ENCODE measurements at regions not wholly inside any gene's neighbourhood (a gene's known extent, or its start where the extent isn't known, plus 50 kb on each side); places are given as distances from the start of the nearest gene placed in this dataset.

- Histone ChIP-seq H3K36me3 (ENCODE audit: control insufficient read depth, insufficient read depth, low read length) (no peaks in the 10 kb centered on the region), H3K79me2 (ENCODE audit: control insufficient read depth, insufficient read depth, low read length) (no peaks in the 10 kb centered on the region), H4K20me1 (ENCODE audit: control insufficient read depth, extremely low read depth, insufficient read depth, low read length) (no peaks in the 10 kb centered on the region), H3K4me1 (ENCODE audit: control insufficient read depth, extremely low read depth, insufficient read depth, low read length) (no peaks in the 10 kb centered on the region), H3K27ac (ENCODE audit: insufficient read depth, low read length) (no peak overlapping the region), H3K9me3 (ENCODE audit: control insufficient read depth, insufficient read depth, low read depth, low read length) (no peaks in the 10 kb centered on the region), H3K4me3 (replicated peaks in 1 of 4; ENCODE audit: control extremely low read depth in 1 of 4, insufficient read depth in 1 of 4, low read depth in 3 of 4, low read length in 4 of 4) (no peak overlapping the region), H3K27me3 (ENCODE audit: control insufficient read depth, insufficient read depth, low read length) (no peaks in the 10 kb centered on the region), H2AFZ (ENCODE audit: low read length) (no peak overlapping the region), H3K9ac (ENCODE audit: insufficient read depth, low read length) (no peak overlapping the region), H3K4me2 (ENCODE audit: extremely low read depth, insufficient read depth, low read length) (no peak overlapping the region)
- DNase-seq (ENCODE audit: low read depth in 2 of 2) = peak in 1 of 2 donors; percentile 47
- TF ChIP-seq EZH2 (IDR thresholded peaks at IDR 0.05; ENCODE audit: low read length, missing control alignments) (no peak), CTCF (conservative IDR thresholded peaks at IDR 0.05 in 1 of 2, IDR thresholded peaks at IDR 0.05 in 1 of 2; ENCODE audit: low read depth in 1 of 2, low read length in 2 of 2) (peak; percentile 35 to 38)
These were observed 104.7 kb upstream of the KL start for GRCh38 chr13:32911506-32911905.

GRCh38 chr13:32914686-32915085 is 101.5 kb upstream of the KL start:
- TF ChIP-seq EZH2 (IDR thresholded peaks at IDR 0.05; ENCODE audit: low read length, missing control alignments) = no peak
- TF ChIP-seq CTCF (conservative IDR thresholded peaks at IDR 0.05 in 1 of 2, IDR thresholded peaks at IDR 0.05 in 1 of 2; ENCODE audit: low read depth in 1 of 2, low read length in 2 of 2) = no peak
- no peak for DNase-seq (ENCODE audit: low read depth in 2 of 2)
- Histone ChIP-seq H3K27me3 (ENCODE audit: control insufficient read depth, insufficient read depth, low read length) (no peaks in the 10 kb centered on the region), H3K4me1 (ENCODE audit: control insufficient read depth, extremely low read depth, insufficient read depth, low read length) (no peaks in the 10 kb centered on the region), H3K79me2 (ENCODE audit: control insufficient read depth, insufficient read depth, low read length) (no peaks in the 10 kb centered on the region), H3K27ac (ENCODE audit: insufficient read depth, low read length) (no peak overlapping the region), H3K9me3 (ENCODE audit: control insufficient read depth, insufficient read depth, low read depth, low read length) (no peaks in the 10 kb centered on the region), H3K4me3 (replicated peaks in 1 of 4; ENCODE audit: control extremely low read depth in 1 of 4, insufficient read depth in 1 of 4, low read depth in 3 of 4, low read length in 4 of 4) (no peak overlapping the region), H2AFZ (ENCODE audit: low read length) (no peak overlapping the region), H3K36me3 (ENCODE audit: control insufficient read depth, insufficient read depth, low read length) (no peaks in the 10 kb centered on the region), H3K4me2 (ENCODE audit: extremely low read depth, insufficient read depth, low read length) (no peak overlapping the region), H3K9ac (ENCODE audit: insufficient read depth, low read length) (no peak overlapping the region), H4K20me1 (ENCODE audit: control insufficient read depth, extremely low read depth, insufficient read depth, low read length) (no peaks in the 10 kb centered on the region)

DNA sequence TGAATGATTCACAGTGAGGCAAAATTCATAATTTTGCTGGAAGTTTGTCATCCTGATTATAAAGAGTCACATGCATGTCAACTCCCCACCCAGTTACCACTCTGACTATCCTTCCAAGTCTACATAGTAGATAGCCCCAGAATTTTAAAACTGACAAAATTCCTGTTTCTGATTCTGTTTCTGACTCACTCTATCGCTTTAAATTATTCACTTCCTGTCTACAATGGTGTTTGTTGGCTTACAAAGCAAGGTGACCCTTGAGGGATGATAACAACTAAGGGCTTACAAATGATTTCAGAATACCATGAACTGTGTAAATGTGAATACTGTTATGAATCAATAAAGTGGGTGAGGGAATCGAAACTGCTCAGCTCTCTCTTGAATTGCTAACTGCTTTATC is 98.7 kb upstream of the KL start:
- H3K27ac ChIP-seq (ENCODE audit: insufficient read depth, low read length) = no peak overlapping the region
- H3K9me3 ChIP-seq (ENCODE audit: control insufficient read depth, insufficient read depth, low read depth, low read length) = no peaks in the 10 kb centered on the region
- H3K27me3 ChIP-seq (ENCODE audit: control insufficient read depth, insufficient read depth, low read length) = no peaks in the 10 kb centered on the region
- no peaks in the 10 kb centered on the region for H3K79me2 ChIP-seq (ENCODE audit: control insufficient read depth, insufficient read depth, low read length)
- H3K4me1 ChIP-seq (ENCODE audit: control insufficient read depth, extremely low read depth, insufficient read depth, low read length) = no peaks in the 10 kb centered on the region
- no peak overlapping the region for H3K4me2 ChIP-seq (ENCODE audit: extremely low read depth, insufficient read depth, low read length)
- H4K20me1 ChIP-seq (ENCODE audit: control insufficient read depth, extremely low read depth, insufficient read depth, low read length) = no peaks in the 10 kb centered on the region
- H3K9ac ChIP-seq (ENCODE audit: insufficient read depth, low read length) = no peak overlapping the region
- DNase-seq (ENCODE audit: low read depth in 2 of 2) = peak in 1 of 2 donors; percentile 66
- no peak overlapping the region for H3K4me3 ChIP-seq (replicated peaks in 1 of 4; ENCODE audit: control extremely low read depth in 1 of 4, insufficient read depth in 1 of 4, low read depth in 3 of 4, low read length in 4 of 4)
- H2AFZ ChIP-seq (ENCODE audit: low read length) = no peak overlapping the region
- no peak for TF ChIP-seq EZH2 (IDR thresholded peaks at IDR 0.05; ENCODE audit: low read length, missing control alignments)
- TF ChIP-seq CTCF (conservative IDR thresholded peaks at IDR 0.05 in 1 of 2, IDR thresholded peaks at IDR 0.05 in 1 of 2; ENCODE audit: low read depth in 1 of 2, low read length in 2 of 2) = no peak
- H3K36me3 ChIP-seq (ENCODE audit: control insufficient read depth, insufficient read depth, low read length) = no peaks in the 10 kb centered on the region
